ENCODE measurements at regions not wholly inside any gene's neighbourhood (a gene's known extent, or its start where the extent isn't known, plus 50 kb on each side); places are given as distances from the start of the nearest gene placed in this dataset.

GRCh38 chr6:98639089-98639635, 195.2 kb upstream of the POU3F2 start:
- intact Hi-C loops (cut with micrococcal nuclease), result no loop called here
- H3K27me3 Mint-ChIP-seq, result peaks cover 2% of the 10 kb centered on the region
- Histone ChIP-seq H4K20me1 (ENCODE audit: control insufficient read depth, insufficient read depth, low read length, poor library complexity, severe bottlenecking) (no peaks in the 10 kb centered on the region), H3K9me3 (ENCODE audit: control extremely low read depth in 1 of 3, control insufficient read depth in 2 of 3, insufficient read depth in 1 of 3, low read length in 2 of 3) (no peaks in the 10 kb centered on the region), H3K9ac (ENCODE audit: low read length) (no peak overlapping the region), H3K4me3 (ENCODE audit: control extremely low read depth in 1 of 5, extremely low read depth in 1 of 5, insufficient read depth in 1 of 5, low read depth in 2 of 5, low read length in 4 of 5) (no peak overlapping the region), H3K4me2 (replicated peaks; ENCODE audit: low read depth, low read length, poor library complexity, severe bottlenecking) (no peak overlapping the region), H3K27ac (ENCODE audit: low read length in 2 of 2) (no peak overlapping the region), H3K36me3 (replicated peaks in 1 of 2; ENCODE audit: control extremely low read depth in 1 of 2, control insufficient read depth in 1 of 2, extremely low read depth in 1 of 2, insufficient read depth in 2 of 2, low read length in 1 of 2) (no peaks in the 10 kb centered on the region), H3K27me3 (replicated peaks in 1 of 4; ENCODE audit: control extremely low read depth in 1 of 4, control insufficient read depth in 3 of 4, insufficient read depth in 4 of 4, low read length in 3 of 4) (no peaks in the 10 kb centered on the region), H3K79me2 (ENCODE audit: control insufficient read depth, insufficient read depth, low read length) (no peaks in the 10 kb centered on the region), H2AFZ (ENCODE audit: insufficient read depth, low read depth, low read length, poor library complexity, severe bottlenecking) (no peak overlapping the region), H3K4me1 (ENCODE audit: control insufficient read depth in 2 of 2, insufficient read depth in 2 of 2, low read length in 2 of 2) (no peaks in the 10 kb centered on the region)
- CTCF ChIA-PET, result no interaction called here
- no peaks in the 10 kb centered on the region for H3K9me3 Mint-ChIP-seq (ENCODE audit: insufficient read depth)
- H3K27ac Mint-ChIP-seq, result no peak overlapping the region
- no peak for ATAC-seq (ENCODE audit: low read depth)
- DNase-seq, result no peak
- H3K4me3 Mint-ChIP-seq, result no peak overlapping the region
- TF ChIP-seq CTCF (IDR thresholded peaks at IDR 0.05), result no peak
- no peak for TF ChIP-seq EZH2 (IDR thresholded peaks at IDR 0.05; ENCODE audit: borderline replicate concordance, insufficient read depth, low read depth, low read length, poor library complexity, severe bottlenecking)
- POLR2A ChIA-PET, result no interaction called here
- no peaks in the 10 kb centered on the region for H3K4me1 Mint-ChIP-seq
- WGBS (ENCODE audit: insufficient coverage), result no CpG with 5 or more reads among the region's 5 CpGs

DNA sequence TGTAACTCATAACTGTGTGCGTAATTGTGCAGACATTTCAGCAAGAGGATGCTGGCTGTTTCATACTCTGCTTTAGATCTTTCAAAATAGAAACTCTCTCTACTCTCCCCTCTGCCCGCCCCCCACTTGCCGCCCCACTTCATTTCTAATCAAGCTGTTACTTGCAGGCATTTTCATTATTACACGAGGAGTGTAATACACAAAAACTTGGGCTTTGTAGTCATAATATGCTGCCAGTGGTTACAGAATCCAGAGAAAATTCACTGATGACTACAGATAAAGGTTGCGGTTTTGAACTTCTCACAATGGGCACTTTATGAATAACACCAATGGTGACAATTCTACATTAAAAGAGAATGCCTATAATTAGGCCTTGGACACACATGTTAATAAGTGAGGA, 194.0 kb upstream of the POU3F2 start:
- ATAC-seq (ENCODE audit: low read depth), result no peak
- Mint-ChIP-seq H3K4me3 (no peak overlapping the region), H3K9me3 (ENCODE audit: insufficient read depth) (no peaks in the 10 kb centered on the region), H3K27me3 (peaks cover 2% of the 10 kb centered on the region), H3K4me1 (no peaks in the 10 kb centered on the region), H3K27ac (no peak overlapping the region)
- H4K20me1 ChIP-seq (ENCODE audit: control insufficient read depth, insufficient read depth, low read length, poor library complexity, severe bottlenecking), result no peaks in the 10 kb centered on the region
- CTCF ChIA-PET, result no interaction called here
- DNase-seq, result no peak
- H3K36me3 ChIP-seq (replicated peaks in 1 of 2; ENCODE audit: control extremely low read depth in 1 of 2, control insufficient read depth in 1 of 2, extremely low read depth in 1 of 2, insufficient read depth in 2 of 2, low read length in 1 of 2), result no peaks in the 10 kb centered on the region
- no peak for TF ChIP-seq EZH2 (IDR thresholded peaks at IDR 0.05; ENCODE audit: borderline replicate concordance, insufficient read depth, low read depth, low read length, poor library complexity, severe bottlenecking)
- no peak for TF ChIP-seq CTCF (IDR thresholded peaks at IDR 0.05)
- no peak overlapping the region for H3K4me2 ChIP-seq (replicated peaks; ENCODE audit: low read depth, low read length, poor library complexity, severe bottlenecking)
- H3K27me3 ChIP-seq (replicated peaks in 1 of 4; ENCODE audit: control extremely low read depth in 1 of 4, control insufficient read depth in 3 of 4, insufficient read depth in 4 of 4, low read length in 3 of 4), result no peaks in the 10 kb centered on the region
- H3K27ac ChIP-seq (ENCODE audit: low read length in 2 of 2), result no peak overlapping the region
- H3K9ac ChIP-seq (ENCODE audit: low read length), result no peak overlapping the region
- no peak overlapping the region for H3K4me3 ChIP-seq (ENCODE audit: control extremely low read depth in 1 of 5, extremely low read depth in 1 of 5, insufficient read depth in 1 of 5, low read depth in 2 of 5, low read length in 4 of 5)
- POLR2A ChIA-PET, result no interaction called here
- no peaks in the 10 kb centered on the region for H3K9me3 ChIP-seq (ENCODE audit: control extremely low read depth in 1 of 3, control insufficient read depth in 2 of 3, insufficient read depth in 1 of 3, low read length in 2 of 3)
- no peaks in the 10 kb centered on the region for H3K4me1 ChIP-seq (ENCODE audit: control insufficient read depth in 2 of 2, insufficient read depth in 2 of 2, low read length in 2 of 2)
- H2AFZ ChIP-seq (ENCODE audit: insufficient read depth, low read depth, low read length, poor library complexity, severe bottlenecking), result no peak overlapping the region
- no peaks in the 10 kb centered on the region for H3K79me2 ChIP-seq (ENCODE audit: control insufficient read depth, insufficient read depth, low read length)
- intact Hi-C loops (cut with micrococcal nuclease), result no loop called here
- WGBS (ENCODE audit: insufficient coverage), result no CpG with 5 or more reads among the region's 5 CpGs

Data from B cell (primary cell).